ENCODE measurements at regions not wholly inside any gene's neighbourhood (a gene's known extent, or its start where the extent isn't known, plus 50 kb on each side); places are given as distances from the start of the nearest gene placed in this dataset.

- Histone ChIP-seq H3K9ac (ENCODE audit: control insufficient read depth, insufficient read depth, low read length) (no peak overlapping the region), H3K4me1 (ENCODE audit: control insufficient read depth, insufficient read depth, low read length) (no peaks in the 10 kb centered on the region), H3K9me3 (replicated peaks; ENCODE audit: control insufficient read depth, insufficient read depth, low read length) (no peaks in the 10 kb centered on the region), H2AFZ (ENCODE audit: control insufficient read depth, low read depth, low read length) (no peak overlapping the region), H4K20me1 (ENCODE audit: control insufficient read depth, insufficient read depth) (no peaks in the 10 kb centered on the region), H3K36me3 (ENCODE audit: control insufficient read depth in 2 of 2, insufficient read depth in 2 of 2, low read length in 1 of 2) (no peaks in the 10 kb centered on the region), H3K27me3 (replicated peaks in 1 of 2; ENCODE audit: control insufficient read depth in 2 of 2, insufficient read depth in 2 of 2, low read length in 1 of 2) (no peaks in the 10 kb centered on the region), H3K4me3 (no peak overlapping the region), H3K79me2 (ENCODE audit: control insufficient read depth, insufficient read depth, low read length) (no peaks in the 10 kb centered on the region), H3K4me2 (ENCODE audit: control insufficient read depth, insufficient read depth) (no peak overlapping the region), H3K27ac (ENCODE audit: control insufficient read depth, insufficient read depth) (no peak overlapping the region)
- ChIA-PET CTCF (no interaction called here), RAD21 (ENCODE audit: unreplicated experiment) (no interaction called here), SMC1A (ENCODE audit: uncharacterized antibody, unreplicated experiment) (interaction anchor here (1.5 kb wide), 1 partner anchor 9 kb away, joined by 4 read pairs; no protein-coding TSS in a partner anchor), POLR2A (no interaction called here)
- no TSS peak for BruUV-seq (replicated peaks)
- ATAC-seq: no peak
- in situ Hi-C loops (cut with MboI): no loop called here
- intact Hi-C loops (cut with micrococcal nuclease; ENCODE audit: unreplicated experiment): no loop called here
- FAIRE-seq: no peak
- DNase-seq (ENCODE audit: low read depth, low spot score): no peak
- TF ChIP-seq HDAC6 (IDR thresholded peaks at IDR 0.05; ENCODE audit: unreplicated experiment) (no peak), RAD21 (IDR thresholded peaks at IDR 0.05; ENCODE audit: insufficient read depth, low read depth, low read length) (no peak), NFYB (IDR thresholded peaks at IDR 0.05; ENCODE audit: insufficient read depth, low read depth, low read length) (no peak), SIN3A (IDR thresholded peaks at IDR 0.05; ENCODE audit: low read depth, low read length) (no peak), MAX (IDR thresholded peaks at IDR 0.05; ENCODE audit: low read depth, low read length) (no peak), KAT2A (conservative IDR thresholded peaks at IDR 0.05; ENCODE audit: control insufficient read depth, low read depth, low read length) (no peak), TCF12 (IDR thresholded peaks at IDR 0.05; ENCODE audit: low read depth, low read length) (no peak), ESRRA (IDR thresholded peaks at IDR 0.05; ENCODE audit: low read length) (no peak), PBX3 (IDR thresholded peaks at IDR 0.05; ENCODE audit: insufficient replicate concordance, low read depth, low read length) (no peak), HSF1 (IDR thresholded peaks at IDR 0.05; ENCODE audit: low read depth, low read length) (no peak), MYB (IDR thresholded peaks at IDR 0.05; ENCODE audit: borderline replicate concordance, low read depth, low read length) (no peak), CHD1 (IDR thresholded peaks at IDR 0.05; ENCODE audit: low read depth, low read length) (no peak), YY1 (IDR thresholded peaks at IDR 0.05; ENCODE audit: low read depth, low read length) (no peak), YBX1 (IDR thresholded peaks at IDR 0.05) (no peak), SUZ12 (IDR thresholded peaks at IDR 0.05; ENCODE audit: unreplicated experiment) (no peak), KDM1A (IDR thresholded peaks at IDR 0.05; ENCODE audit: borderline replicate concordance) (no peak)
- TF ChIP-seq, protein P1, sequence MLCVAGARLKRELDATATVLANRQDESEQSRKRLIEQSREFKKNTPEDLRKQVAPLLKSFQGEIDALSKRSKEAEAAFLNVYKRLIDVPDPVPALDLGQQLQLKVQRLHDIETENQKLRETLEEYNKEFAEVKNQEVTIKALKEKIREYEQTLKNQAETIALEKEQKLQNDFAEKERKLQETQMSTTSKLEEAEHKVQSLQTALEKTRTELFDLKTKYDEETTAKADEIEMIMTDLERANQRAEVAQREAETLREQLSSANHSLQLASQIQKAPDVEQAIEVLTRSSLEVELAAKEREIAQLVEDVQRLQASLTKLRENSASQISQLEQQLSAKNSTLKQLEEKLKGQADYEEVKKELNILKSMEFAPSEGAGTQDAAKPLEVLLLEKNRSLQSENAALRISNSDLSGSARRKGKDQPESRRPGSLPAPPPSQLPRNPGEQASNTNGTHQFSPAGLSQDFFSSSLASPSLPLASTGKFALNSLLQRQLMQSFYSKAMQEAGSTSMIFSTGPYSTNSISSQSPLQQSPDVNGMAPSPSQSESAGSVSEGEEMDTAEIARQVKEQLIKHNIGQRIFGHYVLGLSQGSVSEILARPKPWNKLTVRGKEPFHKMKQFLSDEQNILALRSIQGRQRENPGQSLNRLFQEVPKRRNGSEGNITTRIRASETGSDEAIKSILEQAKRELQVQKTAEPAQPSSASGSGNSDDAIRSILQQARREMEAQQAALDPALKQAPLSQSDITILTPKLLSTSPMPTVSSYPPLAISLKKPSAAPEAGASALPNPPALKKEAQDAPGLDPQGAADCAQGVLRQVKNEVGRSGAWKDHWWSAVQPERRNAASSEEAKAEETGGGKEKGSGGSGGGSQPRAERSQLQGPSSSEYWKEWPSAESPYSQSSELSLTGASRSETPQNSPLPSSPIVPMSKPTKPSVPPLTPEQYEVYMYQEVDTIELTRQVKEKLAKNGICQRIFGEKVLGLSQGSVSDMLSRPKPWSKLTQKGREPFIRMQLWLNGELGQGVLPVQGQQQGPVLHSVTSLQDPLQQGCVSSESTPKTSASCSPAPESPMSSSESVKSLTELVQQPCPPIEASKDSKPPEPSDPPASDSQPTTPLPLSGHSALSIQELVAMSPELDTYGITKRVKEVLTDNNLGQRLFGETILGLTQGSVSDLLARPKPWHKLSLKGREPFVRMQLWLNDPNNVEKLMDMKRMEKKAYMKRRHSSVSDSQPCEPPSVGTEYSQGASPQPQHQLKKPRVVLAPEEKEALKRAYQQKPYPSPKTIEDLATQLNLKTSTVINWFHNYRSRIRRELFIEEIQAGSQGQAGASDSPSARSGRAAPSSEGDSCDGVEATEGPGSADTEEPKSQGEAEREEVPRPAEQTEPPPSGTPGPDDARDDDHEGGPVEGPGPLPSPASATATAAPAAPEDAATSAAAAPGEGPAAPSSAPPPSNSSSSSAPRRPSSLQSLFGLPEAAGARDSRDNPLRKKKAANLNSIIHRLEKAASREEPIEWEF (IDR thresholded peaks at IDR 0.05; ENCODE audit: insufficient replicate concordance, low read depth, low read length): no peak
Observed at GRCh38 chr4:123182289-123182688, 214.3 kb upstream of the SPRY1 start.
